CD8-positive, alpha-beta memory T cell (primary cell): ENCODE measurements at regions not wholly inside any gene's neighbourhood (a gene's known extent, or its start where the extent isn't known, plus 50 kb on each side); places are given as distances from the start of the nearest gene placed in this dataset.

ENCODE experiments used
- CTCF ChIA-PET: fragments of 350-600 bp; sonication (Branson Sonifier 250); formaldehyde crosslinking; loops from one replicate; lab custom pipeline; 2021; ENCODE audit warnings: antibody characterized with exemption; lab: Charles Lee
- POLR2A ChIA-PET: fragments of 350-600 bp; sonication (Branson Sonifier 250); formaldehyde crosslinking; loops from one replicate; lab custom pipeline; 2021; ENCODE audit warnings: antibody characterized with exemption; lab: Charles Lee
- DNase-seq, 5 donors: peaks; one replicate each; pipeline versions ENCODE4 v3.0.0 to v3.0.0-alpha.2; 2020 to 2022; ENCODE audit warnings: mixed read lengths in 1 of 5
- H3K27ac ChIP-seq: one replicate; pipeline ENCODE4 v1.7.0; 2013; ENCODE audit warnings: low read depth, mild to moderate bottlenecking, low read length, moderate library complexity
- H3K27me3 ChIP-seq: 2 replicates; pipeline ENCODE4 v1.7.0; 2013; ENCODE audit warnings: low read length, mild to moderate bottlenecking; ENCODE audit not compliant: insufficient read depth, poor library complexity, severe bottlenecking
- H3K36me3 ChIP-seq: 2 replicates; pipeline ENCODE4 v1.7.0; 2013; ENCODE audit warnings: mild to moderate bottlenecking, low read length, moderate library complexity; ENCODE audit not compliant: insufficient read depth
- H3K4me1 ChIP-seq: 2 replicates; pipeline ENCODE4 v1.7.0; 2013; ENCODE audit warnings: mild to moderate bottlenecking, low read length, moderate library complexity; ENCODE audit not compliant: insufficient read depth
- H3K4me3 ChIP-seq: 2 replicates; pipeline ENCODE4 v1.7.0; 2013; ENCODE audit warnings: mild to moderate bottlenecking, low read length
- H3K9me3 ChIP-seq: 2 replicates; pipeline ENCODE4 v1.7.0; 2013; ENCODE audit warnings: mild to moderate bottlenecking, low read length
- H3K27ac Mint-ChIP-seq, 8 donors: one replicate each; pipeline ENCODE4 v1.8.0; 2020 to 2021; ENCODE audit warnings: mixed read lengths in 8 of 8, mild to moderate bottlenecking in 6 of 8, inconsistent platforms in 3 of 8, moderate library complexity in 3 of 8
- H3K27me3 Mint-ChIP-seq, 2 donors: one replicate each; pipeline ENCODE4 v1.8.0; 2020 to 2021; ENCODE audit warnings: mixed read lengths in 2 of 2, mild to moderate bottlenecking in 1 of 2, moderate library complexity in 1 of 2
- H3K36me3 Mint-ChIP-seq, 3 donors: one replicate each; pipeline ENCODE4 v1.8.0; 2020 to 2021; ENCODE audit warnings: mixed read lengths in 3 of 3, inconsistent platforms in 1 of 3, mild to moderate bottlenecking in 1 of 3
- H3K4me1 Mint-ChIP-seq, 3 donors: one replicate each; pipeline ENCODE4 v1.8.0; 2020 to 2021; ENCODE audit warnings: mixed read lengths in 3 of 3, inconsistent platforms in 1 of 3, mild to moderate bottlenecking in 1 of 3
- H3K4me3 Mint-ChIP-seq, 7 donors: one replicate each; pipeline ENCODE4 v1.8.0; 2020 to 2021; ENCODE audit warnings: mixed read lengths in 7 of 7, mild to moderate bottlenecking in 6 of 7, moderate library complexity in 4 of 7, inconsistent platforms in 2 of 7
- H3K9me3 Mint-ChIP-seq, 5 donors: one replicate each; pipeline ENCODE4 v1.8.0; 2020 to 2022; ENCODE audit warnings: mixed read lengths in 5 of 5, mild to moderate bottlenecking in 3 of 5, moderate library complexity in 2 of 5, inconsistent platforms in 1 of 5

DNA sequence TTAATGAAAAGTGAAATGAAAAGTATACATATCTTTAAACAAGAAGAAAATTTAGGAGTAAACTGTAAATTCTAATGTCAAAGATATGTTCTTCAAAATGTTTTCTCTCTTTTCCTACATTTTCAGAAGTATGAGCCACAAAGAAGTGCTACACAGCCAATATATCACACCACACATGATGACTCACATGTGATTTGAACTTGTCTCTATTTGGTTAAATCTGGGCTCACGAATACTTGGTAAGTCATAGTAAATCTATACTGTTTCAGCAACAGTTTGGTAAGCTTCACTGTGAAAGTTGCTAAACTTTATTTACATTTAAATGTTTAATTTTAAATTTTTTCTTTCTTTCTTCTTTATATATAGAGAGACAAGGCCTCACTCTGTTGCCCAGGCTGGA lies 380.6 kb upstream of the IGFBP3 start:
- Mint-ChIP-seq H3K4me3 (no peak overlapping the region), H3K36me3 (no peaks in the 10 kb centered on the region), H3K27ac (no peak overlapping the region), H3K4me1 (no peaks in the 10 kb centered on the region), H3K9me3 (peaks cover 0 to 11% (median 5%) of the 10 kb centered on the region in 5 donors), H3K27me3 (no peaks in the 10 kb centered on the region)
- ChIA-PET POLR2A (no interaction called here), CTCF (no interaction called here)
- H3K9me3 ChIP-seq = no peaks in the 10 kb centered on the region
- no peak for DNase-seq
- no peak overlapping the region for H3K4me3 ChIP-seq
- H3K4me1 ChIP-seq = no peaks in the 10 kb centered on the region
- H3K27ac ChIP-seq = no peak overlapping the region
- no peaks in the 10 kb centered on the region for H3K27me3 ChIP-seq
- no peaks in the 10 kb centered on the region for H3K36me3 ChIP-seq

DNA sequence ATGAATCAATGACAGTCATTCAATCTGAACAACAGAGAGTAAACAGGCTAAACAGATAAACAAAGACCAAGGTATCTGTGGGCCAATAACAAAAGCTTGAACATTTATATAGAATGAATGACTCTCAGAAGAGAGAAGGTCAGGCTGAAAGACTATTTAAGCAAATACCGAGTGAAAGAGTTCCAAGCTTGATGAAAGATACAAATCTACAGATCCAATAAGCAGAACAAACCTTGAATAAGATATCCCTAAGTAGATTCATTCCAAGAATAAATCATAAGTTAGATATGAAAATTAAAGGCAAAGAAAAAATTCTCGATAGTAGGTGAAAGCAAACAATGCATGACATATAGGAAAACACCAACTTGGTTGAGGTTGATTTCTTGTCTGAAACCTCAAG lies 376.4 kb upstream of the IGFBP3 start:
- H3K4me3 Mint-ChIP-seq = no peak overlapping the region
- CTCF ChIA-PET = no interaction called here
- H3K4me1 Mint-ChIP-seq = no peaks in the 10 kb centered on the region
- no peaks in the 10 kb centered on the region for H3K36me3 Mint-ChIP-seq
- H3K27ac Mint-ChIP-seq = no peak overlapping the region
- H3K27ac ChIP-seq = no peak overlapping the region
- H3K9me3 ChIP-seq = no peaks in the 10 kb centered on the region
- no peak overlapping the region for H3K4me3 ChIP-seq
- no peaks in the 10 kb centered on the region for H3K36me3 ChIP-seq
- no peaks in the 10 kb centered on the region for H3K27me3 Mint-ChIP-seq
- POLR2A ChIA-PET = no interaction called here
- DNase-seq = no peak
- H3K27me3 ChIP-seq = no peaks in the 10 kb centered on the region
- H3K9me3 Mint-ChIP-seq = peaks cover 0 to 14% (median 4%) of the 10 kb centered on the region in 5 donors
- no peaks in the 10 kb centered on the region for H3K4me1 ChIP-seq

DNA sequence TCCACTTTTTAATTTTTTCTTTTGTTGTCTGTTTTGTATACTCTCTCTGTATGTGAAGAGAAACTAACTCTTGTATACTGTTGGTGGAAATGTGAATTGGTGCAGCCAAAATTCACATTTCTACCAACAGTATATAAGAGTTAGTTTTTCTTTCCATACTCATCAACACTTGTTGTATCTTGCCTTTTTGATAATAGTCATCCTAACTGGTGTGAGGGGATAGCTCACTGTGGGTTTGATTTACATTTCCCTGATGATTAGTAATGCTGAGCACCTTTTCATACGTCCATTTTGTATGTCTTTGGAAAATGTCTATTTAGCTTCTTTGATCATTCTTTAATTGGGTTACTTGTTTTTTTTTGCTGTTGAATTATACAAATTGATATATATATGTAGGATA lies 375.5 kb upstream of the IGFBP3 start:
- Histone ChIP-seq H3K4me3 (no peak overlapping the region), H3K9me3 (no peaks in the 10 kb centered on the region), H3K27ac (no peak overlapping the region), H3K27me3 (no peaks in the 10 kb centered on the region), H3K4me1 (no peaks in the 10 kb centered on the region), H3K36me3 (no peaks in the 10 kb centered on the region)
- H3K9me3 Mint-ChIP-seq = peaks cover 0 to 14% (median 4%) of the 10 kb centered on the region in 5 donors
- no peaks in the 10 kb centered on the region for H3K4me1 Mint-ChIP-seq
- ChIA-PET POLR2A (interaction anchor here (0.6 kb wide), 1 partner anchor 18 kb away, joined by 5 read pairs; no protein-coding TSS in a partner anchor), CTCF (no interaction called here)
- no peak for DNase-seq
- no peaks in the 10 kb centered on the region for H3K36me3 Mint-ChIP-seq
- H3K27me3 Mint-ChIP-seq = no peaks in the 10 kb centered on the region
- H3K4me3 Mint-ChIP-seq = no peak overlapping the region
- no peak overlapping the region for H3K27ac Mint-ChIP-seq

DNA sequence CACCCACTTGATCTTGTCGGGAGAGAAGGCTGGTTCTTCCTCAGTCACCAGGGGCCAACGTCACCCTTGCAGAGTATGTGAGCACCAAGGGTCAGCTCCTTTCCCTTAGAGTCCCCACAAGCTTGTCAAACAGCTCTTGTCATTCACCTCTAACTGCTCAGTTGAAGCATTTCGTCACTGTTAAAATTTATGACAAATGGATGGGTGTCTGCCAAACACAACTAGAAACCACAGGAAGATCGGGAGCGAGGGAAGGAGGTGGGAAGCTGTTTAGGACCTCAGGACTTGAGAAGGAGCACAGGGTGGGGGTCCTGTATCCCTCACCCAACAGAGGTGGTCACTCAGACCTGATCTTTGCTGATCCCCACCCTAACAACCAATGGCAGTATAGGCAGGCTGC lies 373.3 kb upstream of the IGFBP3 start:
- H3K4me1 ChIP-seq = no peaks in the 10 kb centered on the region
- no peaks in the 10 kb centered on the region for H3K36me3 ChIP-seq
- H3K9me3 Mint-ChIP-seq = peaks cover 0 to 14% (median 4%) of the 10 kb centered on the region in 5 donors
- DNase-seq = no peak
- H3K9me3 ChIP-seq = no peaks in the 10 kb centered on the region
- H3K36me3 Mint-ChIP-seq = no peaks in the 10 kb centered on the region
- no peaks in the 10 kb centered on the region for H3K4me1 Mint-ChIP-seq
- H3K4me3 ChIP-seq = no peak overlapping the region
- ChIA-PET POLR2A (no interaction called here), CTCF (no interaction called here)
- H3K27ac Mint-ChIP-seq = no peak overlapping the region
- no peaks in the 10 kb centered on the region for H3K27me3 Mint-ChIP-seq
- no peaks in the 10 kb centered on the region for H3K27me3 ChIP-seq
- no peak overlapping the region for H3K4me3 Mint-ChIP-seq
- H3K27ac ChIP-seq = no peak overlapping the region

DNA sequence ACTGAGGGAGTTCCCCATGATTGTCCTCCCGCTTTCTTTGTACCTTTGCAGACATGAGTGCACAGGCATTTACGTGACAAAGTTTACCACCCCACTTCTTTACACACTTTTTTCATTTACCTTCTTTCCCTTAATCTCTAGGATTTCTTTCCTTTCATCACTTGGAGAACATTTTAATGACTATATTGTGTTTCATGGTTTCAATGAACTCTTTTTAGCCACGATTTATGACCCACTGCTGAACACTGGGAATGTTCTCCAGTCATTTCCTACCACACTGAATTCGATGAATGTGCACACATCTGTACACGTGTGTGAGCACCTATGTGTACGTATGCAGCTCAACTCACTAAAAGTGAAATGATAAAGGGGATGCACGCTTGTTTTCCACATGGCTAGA lies 371.7 kb upstream of the IGFBP3 start:
- no peaks in the 10 kb centered on the region for H3K4me1 ChIP-seq
- H3K36me3 ChIP-seq = no peaks in the 10 kb centered on the region
- peaks cover 0 to 9% (median 6%) of the 10 kb centered on the region in 5 donors for H3K9me3 Mint-ChIP-seq
- H3K27ac ChIP-seq = no peak overlapping the region
- H3K4me3 Mint-ChIP-seq = no peak overlapping the region
- no peaks in the 10 kb centered on the region for H3K36me3 Mint-ChIP-seq
- CTCF ChIA-PET = no interaction called here
- H3K27me3 Mint-ChIP-seq = no peaks in the 10 kb centered on the region
- DNase-seq = no peak
- no peaks in the 10 kb centered on the region for H3K27me3 ChIP-seq
- no peaks in the 10 kb centered on the region for H3K4me1 Mint-ChIP-seq
- H3K9me3 ChIP-seq = no peaks in the 10 kb centered on the region
- POLR2A ChIA-PET = no interaction called here
- H3K27ac Mint-ChIP-seq = peak overlapping the region in 1 of 8 donors; percentile 26
- H3K4me3 ChIP-seq = no peak overlapping the region

DNA sequence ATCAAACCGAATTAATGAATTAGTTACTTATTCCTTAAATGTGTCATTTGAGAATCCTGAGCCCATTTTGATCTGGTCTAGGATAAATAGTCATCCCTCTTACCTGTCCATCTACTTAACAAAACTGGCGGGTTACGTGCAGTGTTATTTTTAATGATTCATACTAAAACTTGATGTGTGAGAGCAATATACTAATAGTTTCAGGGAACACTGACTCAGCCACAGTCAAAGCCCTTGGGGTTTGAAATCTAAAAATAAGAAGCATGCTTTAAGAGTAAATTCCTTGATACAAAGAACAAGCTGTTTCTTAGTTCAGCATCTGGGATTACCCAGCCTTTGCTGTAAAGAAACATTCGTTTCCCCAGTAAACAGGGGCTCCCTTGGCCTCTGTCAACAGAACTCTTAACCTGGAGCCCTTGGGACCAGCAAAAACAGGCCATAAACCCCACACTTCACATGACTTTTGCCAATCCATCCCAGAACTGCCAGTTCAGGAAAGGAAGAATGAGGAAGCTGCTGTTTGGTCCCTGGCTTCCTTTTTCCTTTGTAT lies 370.6 kb upstream of the IGFBP3 start:
- no peak overlapping the region for H3K4me3 ChIP-seq
- Mint-ChIP-seq H3K9me3 (peaks cover 0 to 4% (median 2%) of the 10 kb centered on the region in 5 donors), H3K27me3 (no peaks in the 10 kb centered on the region), H3K36me3 (no peaks in the 10 kb centered on the region), H3K27ac (no peak overlapping the region), H3K4me3 (no peak overlapping the region), H3K4me1 (no peaks in the 10 kb centered on the region)
- no peaks in the 10 kb centered on the region for H3K4me1 ChIP-seq
- H3K36me3 ChIP-seq = no peaks in the 10 kb centered on the region
- POLR2A ChIA-PET = no interaction called here
- H3K27me3 ChIP-seq = no peaks in the 10 kb centered on the region
- no peaks in the 10 kb centered on the region for H3K9me3 ChIP-seq
- CTCF ChIA-PET = no interaction called here
- no peak for DNase-seq
- H3K27ac ChIP-seq = no peak overlapping the region

DNA sequence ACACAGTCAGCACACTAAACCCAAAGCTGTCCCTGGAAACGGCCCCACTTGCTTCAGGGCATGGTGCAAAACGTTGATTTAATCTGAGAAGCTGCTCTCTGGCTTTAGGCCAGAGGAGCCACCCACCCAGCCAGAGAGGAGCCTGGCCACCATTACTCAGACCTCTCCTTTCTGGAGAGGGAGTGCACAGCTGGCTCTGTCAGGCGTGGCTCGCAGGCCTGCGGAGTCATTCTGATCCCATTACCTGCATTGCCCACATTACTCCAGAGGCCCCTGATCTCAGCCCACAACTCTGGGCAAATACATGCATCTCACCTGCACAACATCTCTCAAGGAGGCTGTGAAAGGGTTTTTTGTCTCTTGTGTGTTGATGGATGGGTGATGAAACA lies 370.0 kb upstream of the IGFBP3 start:
- Histone ChIP-seq H3K4me3 (no peak overlapping the region), H3K27me3 (no peaks in the 10 kb centered on the region), H3K36me3 (no peaks in the 10 kb centered on the region), H3K27ac (no peak overlapping the region), H3K4me1 (no peaks in the 10 kb centered on the region), H3K9me3 (no peaks in the 10 kb centered on the region)
- Mint-ChIP-seq H3K4me1 (no peaks in the 10 kb centered on the region), H3K36me3 (no peaks in the 10 kb centered on the region), H3K9me3 (peaks cover 0 to 3% (median 2%) of the 10 kb centered on the region in 5 donors), H3K27me3 (no peaks in the 10 kb centered on the region), H3K27ac (no peak overlapping the region), H3K4me3 (no peak overlapping the region)
- DNase-seq = no peak
- POLR2A ChIA-PET = no interaction called here
- CTCF ChIA-PET = no interaction called here

DNA sequence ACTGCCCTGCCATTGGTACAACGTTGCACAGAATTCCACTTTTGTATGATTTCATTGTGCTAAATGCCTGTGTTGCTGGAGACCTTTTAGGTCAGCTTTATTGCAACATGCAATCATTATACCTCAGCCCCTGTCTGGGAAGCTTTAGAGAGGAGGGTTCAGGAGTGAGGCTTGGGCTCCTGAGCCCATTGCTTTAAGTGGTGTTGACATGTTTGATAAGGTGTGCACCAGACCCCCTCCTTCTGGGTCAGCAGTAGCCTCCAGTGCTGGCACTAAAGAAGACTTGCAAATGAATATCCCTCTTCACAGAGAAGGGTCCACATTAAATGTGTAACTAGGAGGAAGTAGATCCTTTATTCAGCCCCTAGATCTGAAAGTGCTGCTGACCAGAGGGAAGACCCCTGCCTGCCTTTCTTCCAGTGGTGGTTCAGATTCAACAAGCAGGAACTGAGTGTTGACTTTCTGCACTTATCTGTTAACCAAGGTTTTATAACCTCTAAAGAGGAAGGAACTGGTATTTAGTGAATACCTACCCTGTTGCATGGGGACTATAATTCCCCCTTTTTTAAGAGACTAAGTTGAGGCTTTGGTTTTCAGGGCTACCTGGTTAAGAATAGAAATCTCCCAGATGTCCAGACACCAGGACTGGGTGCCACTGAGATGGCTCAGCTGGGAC lies 369.4 kb upstream of the IGFBP3 start:
- no peaks in the 10 kb centered on the region for H3K4me1 ChIP-seq
- Mint-ChIP-seq H3K9me3 (peaks cover 0 to 3% (median 2%) of the 10 kb centered on the region in 5 donors), H3K4me1 (no peaks in the 10 kb centered on the region), H3K27ac (no peak overlapping the region), H3K36me3 (no peaks in the 10 kb centered on the region), H3K4me3 (no peak overlapping the region), H3K27me3 (no peaks in the 10 kb centered on the region)
- no peaks in the 10 kb centered on the region for H3K27me3 ChIP-seq
- DNase-seq = no peak
- H3K27ac ChIP-seq = no peak overlapping the region
- H3K36me3 ChIP-seq = no peaks in the 10 kb centered on the region
- CTCF ChIA-PET = no interaction called here
- no peaks in the 10 kb centered on the region for H3K9me3 ChIP-seq
- H3K4me3 ChIP-seq = no peak overlapping the region
- POLR2A ChIA-PET = no interaction called here
